Endothelial cell of umbilical vein (primary cell): ENCODE measurements at regions not wholly inside any gene's neighbourhood (a gene's known extent, or its start where the extent isn't known, plus 50 kb on each side); places are given as distances from the start of the nearest gene placed in this dataset.

Source experiments
- BruUV-seq: library from RNA; stranded (reverse); fragments of 400-500 nt; replicated peaks from 2 replicates; lab custom pipeline; 2021; lab: Mats Ljungman, UMichigan
- CTCF ChIA-PET: fragments of 300-600, 350-600 bp; sonication (Branson Sonifier 250); formaldehyde crosslinking; loops from one replicate; lab custom pipeline; 2021; ENCODE audit warnings: antibody characterized with exemption, inconsistent platforms; lab: Charles Lee
- POLR2A ChIA-PET: fragments of 300-600, 350-600 bp; sonication (Branson Sonifier 250); formaldehyde crosslinking; loops from one replicate; lab custom pipeline; 2021; ENCODE audit warnings: antibody characterized with exemption, inconsistent platforms; lab: Charles Lee
- DNase-seq: peaks from one replicate; pipeline ENCODE4 v3.0.0-alpha.2; 2011; ENCODE audit warnings: low read depth, low spot score
- FAIRE-seq: peaks from 2 replicates; lab custom pipeline; 2011; peaks lifted over from hg19 to GRCh38; lab: Jason Lieb, UNC
- H2AFZ ChIP-seq: 2 replicates; pipeline ENCODE4 v1.6.0; 2012; ENCODE audit warnings: low read depth, low read length, control low read depth, inconsistent platforms
- H3K27ac ChIP-seq: 2 replicates; pipeline ENCODE4 v1.5.1; 2011; ENCODE audit warnings: low read depth, mild to moderate bottlenecking, control low read depth, low read length, moderate library complexity; ENCODE audit not compliant: insufficient read depth
- H3K27me3 ChIP-seq, 2 experiments: 2 replicates each; pipeline versions ENCODE4 v1.6.0 to v1.6.1; 2011; ENCODE audit warnings: low read length in 2 of 2, mixed read lengths in 1 of 2; ENCODE audit not compliant: control insufficient read depth in 2 of 2, insufficient read depth in 2 of 2
- H3K36me3 ChIP-seq, 2 experiments: 2 replicates in 1 of 2; 3 replicates in 1 of 2; pipeline ENCODE4 v1.5.1; 2011; ENCODE audit warnings: low read length in 2 of 2, mild to moderate bottlenecking in 1 of 2, moderate library complexity in 1 of 2; ENCODE audit not compliant: control insufficient read depth in 2 of 2, insufficient read depth in 2 of 2; ENCODE audit errors: extremely low read depth in 1 of 2
- H3K4me1 ChIP-seq: 3 replicates; pipeline ENCODE4 v1.5.1; 2011; ENCODE audit warnings: mild to moderate bottlenecking, low read length; ENCODE audit not compliant: control insufficient read depth, insufficient read depth; ENCODE audit errors: extremely low read depth
- H3K4me2 ChIP-seq: 2 replicates; pipeline ENCODE4 v1.6.1; 2011; ENCODE audit warnings: low read length, control low read depth, mixed read lengths; ENCODE audit not compliant: insufficient read depth
- H3K4me3 ChIP-seq, 3 experiments: fragments of 200-600 bp in 1 of 3; sonication (generic), shearing (Covaris generic) in 1 of 3; replicated peaks in 1 of 3; 2 replicates each; pipeline ENCODE4 v1.5.1; 2011 to 2016; ENCODE audit warnings: control low read depth in 3 of 3, low read length in 3 of 3, mild to moderate bottlenecking in 2 of 3, inconsistent platforms in 1 of 3, low read depth in 1 of 3, moderate library complexity in 1 of 3; ENCODE audit not compliant: insufficient read depth in 1 of 3
- H3K79me2 ChIP-seq: 2 replicates; pipeline ENCODE4 v1.6.0; 2012; ENCODE audit warnings: low read length, inconsistent platforms; ENCODE audit not compliant: control insufficient read depth, insufficient read depth
- H3K9ac ChIP-seq: replicated peaks from 2 replicates; pipeline ENCODE3; 2011; ENCODE audit warnings: low read length, control low read depth; ENCODE audit not compliant: insufficient read depth; ENCODE audit errors: extremely low read depth
- H3K9me1 ChIP-seq: replicated peaks from 3 replicates; pipeline ENCODE4 v1.6.0; 2011; ENCODE audit warnings: mild to moderate bottlenecking, low read length; ENCODE audit not compliant: control insufficient read depth, insufficient read depth; ENCODE audit errors: extremely low read depth
- H3K9me3 ChIP-seq: replicated peaks from 2 replicates; pipeline ENCODE4 v1.5.1; 2012; ENCODE audit warnings: low read length, inconsistent platforms; ENCODE audit not compliant: control insufficient read depth, insufficient read depth
- H4K20me1 ChIP-seq: replicated peaks from 2 replicates; pipeline ENCODE3; 2011; ENCODE audit warnings: mild to moderate bottlenecking, low read length; ENCODE audit not compliant: control insufficient read depth, insufficient read depth; ENCODE audit errors: extremely low read depth
- CTCF ChIP-seq, 2 donors: IDR thresholded peaks; 1 replicate in 1 of 2; 2 replicates in 1 of 2; pipeline ENCODE4 v1.5.1; 2011; ENCODE audit warnings: low read length in 2 of 2, mild to moderate bottlenecking in 2 of 2, moderate library complexity in 2 of 2, control low read depth in 1 of 2, inconsistent platforms in 1 of 2, low read depth in 1 of 2; ENCODE audit not compliant: insufficient read depth in 1 of 2; ENCODE audit errors: extremely low read depth in 1 of 2
- EZH2 ChIP-seq: IDR thresholded peaks from 2 replicates; pipeline ENCODE4 v1.6.1; 2012; ENCODE audit warnings: borderline replicate concordance, low read depth, mild to moderate bottlenecking, moderate library complexity, low read length, inconsistent platforms; ENCODE audit not compliant: severe bottlenecking
- FOS ChIP-seq: IDR thresholded peaks from 2 replicates; pipeline ENCODE4 v1.6.1; 2011; ENCODE audit warnings: mild to moderate bottlenecking, low read length, moderate library complexity, borderline replicate concordance; ENCODE audit not compliant: insufficient read depth
- GATA2 ChIP-seq: IDR thresholded peaks from 2 replicates; pipeline ENCODE4 v1.7.0; 2011; ENCODE audit warnings: low read depth, mild to moderate bottlenecking, moderate library complexity, mixed read lengths, low read length; ENCODE audit not compliant: insufficient read length, insufficient read depth
- JUN ChIP-seq: IDR thresholded peaks from 2 replicates; pipeline ENCODE4 v1.6.1; 2011; ENCODE audit warnings: borderline replicate concordance, low read depth; ENCODE audit not compliant: insufficient read length, insufficient read depth
- MYC ChIP-seq: IDR thresholded peaks from one replicate; pipeline ENCODE4 v1.6.1; 2011; ENCODE audit warnings: mild to moderate bottlenecking, low read depth, low read length
- POLR2AphosphoS5 ChIP-seq: IDR thresholded peaks from 2 replicates; pipeline ENCODE4 v1.6.1; 2012; ENCODE audit warnings: low read depth, mild to moderate bottlenecking, control low read depth, low read length, moderate library complexity; ENCODE audit not compliant: insufficient read depth
- dilution Hi-C: fragments of 300-500 bp; cut with MboI; formaldehyde crosslinking; loops from one replicate; pipeline ENCODE4 v1.15.0; 2019; ENCODE audit warnings: low sequenced_read_pairs; ENCODE audit not compliant: extremely low pct_ligation_motif_present
- intact Hi-C: fragments of 100-400 bp; cut with micrococcal nuclease; formaldehyde crosslinking; loops from one replicate; pipeline ENCODE4 v1.10.0; 2022
- TF ChIP-seq, protein P1 (sequence below): IDR thresholded peaks from 2 replicates; pipeline ENCODE4 v1.6.1; 2011; ENCODE audit not compliant: insufficient read depth, insufficient read length

DNA sequence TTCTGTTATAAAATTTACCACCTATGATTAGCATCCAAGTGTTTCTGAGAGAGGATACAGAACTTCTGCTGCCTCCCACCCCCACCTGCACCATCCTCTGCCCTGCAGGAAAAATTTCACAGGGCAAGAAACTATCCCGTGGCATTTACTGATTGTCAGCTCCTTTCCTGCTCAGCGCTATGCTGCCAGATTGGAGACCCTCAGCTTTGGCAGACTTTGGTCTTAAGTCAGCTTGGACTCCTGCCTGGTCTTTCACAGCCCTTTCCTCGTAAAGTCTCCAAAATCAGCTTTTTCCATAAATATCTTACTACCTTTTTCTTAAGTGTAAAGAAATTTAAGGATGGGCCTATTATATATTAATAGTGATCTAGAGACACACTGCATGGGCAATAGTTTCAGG lies 239.9 kb upstream of the ADAMTS9 start:
- Histone ChIP-seq H3K27me3 (no peaks in the 10 kb centered on the region), H3K79me2 (no peaks in the 10 kb centered on the region), H3K9me3 (peaks cover under 1% of the 10 kb centered on the region), H4K20me1 (no peaks in the 10 kb centered on the region), H3K9ac (no peak overlapping the region), H3K27ac (no peak overlapping the region), H3K4me1 (peaks cover 23% of the 10 kb centered on the region), H3K4me3 (no peak overlapping the region), H3K9me1 (no peaks in the 10 kb centered on the region), H2AFZ (no peak overlapping the region), H3K36me3 (no peaks in the 10 kb centered on the region), H3K4me2 (no peak overlapping the region)
- no TSS peak for BruUV-seq
- FAIRE-seq = no peak
- DNase-seq = no peak
- dilution Hi-C loops (no loop called here), intact Hi-C loops (loop anchor here (1.0 to 10.0 kb wide), 2 partner anchors 241 to 393 kb away; no protein-coding TSS in a partner anchor)
- CTCF ChIA-PET = interaction anchor here (1.3 to 1.6 kb wide), 2 partner anchors 8 to 9 kb away, joined by 4 read pairs; no protein-coding TSS in a partner anchor
- TF ChIP-seq, protein P1, sequence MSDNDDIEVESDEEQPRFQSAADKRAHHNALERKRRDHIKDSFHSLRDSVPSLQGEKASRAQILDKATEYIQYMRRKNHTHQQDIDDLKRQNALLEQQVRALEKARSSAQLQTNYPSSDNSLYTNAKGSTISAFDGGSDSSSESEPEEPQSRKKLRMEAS = no peak
- no peak for TF ChIP-seq EZH2
- no peak for TF ChIP-seq FOS
- no peak for TF ChIP-seq JUN
- no peak for TF ChIP-seq POLR2AphosphoS5
- TF ChIP-seq GATA2 = no peak
- no peak for TF ChIP-seq MYC
- POLR2A ChIA-PET = interaction anchor here (0.6 kb wide), 1 partner anchor 17 kb away, joined by 3 read pairs; no protein-coding TSS in a partner anchor

- Histone ChIP-seq H3K4me3 (no peak overlapping the region), H3K9me1 (no peaks in the 10 kb centered on the region), H4K20me1 (no peaks in the 10 kb centered on the region), H3K79me2 (no peaks in the 10 kb centered on the region), H3K4me1 (peaks cover 34% of the 10 kb centered on the region), H3K4me2 (no peak overlapping the region), H2AFZ (no peak overlapping the region), H3K36me3 (no peaks in the 10 kb centered on the region), H3K27me3 (no peaks in the 10 kb centered on the region), H3K27ac (no peak overlapping the region), H3K9ac (no peak overlapping the region), H3K9me3 (no peaks in the 10 kb centered on the region)
- dilution Hi-C loops (no loop called here), intact Hi-C loops (loop anchor here (10.0 kb wide), 1 partner anchor 391 kb away; no protein-coding TSS in a partner anchor)
- TF ChIP-seq, protein P1 = no peak
- TF ChIP-seq MYC (no peak), CTCF (IDR thresholded peaks at IDR 0.05; ENCODE audit: extremely low read depth in 1 of 2, insufficient read depth in 1 of 2, low read depth in 1 of 2, low read length in 2 of 2) (no peak), GATA2 (no peak), FOS (no peak), JUN (no peak), EZH2 (no peak)
- FAIRE-seq (no peak), DNase-seq (no peak)
- ChIA-PET CTCF (interaction anchor here (0.7 to 2.0 kb wide), 2 partner anchors 10 to 245 kb away, joined by 3 to 7 read pairs; no protein-coding TSS in a partner anchor), POLR2A (no interaction called here)
- no TSS peak for BruUV-seq
Measured at GRCh38 chr3:64925575-64925974, 237.8 kb upstream of the ADAMTS9 start.
